Tibial artery (tissue), 4 donors: ENCODE measurements at regions not wholly inside any gene's neighbourhood (a gene's known extent, or its start where the extent isn't known, plus 50 kb on each side); places are given as distances from the start of the nearest gene placed in this dataset.

Experiments used
- DNase-seq, 2 donors: peaks; one replicate each; pipeline ENCODE4 v3.0.0-alpha.2; 2019
- H3K27ac ChIP-seq, 2 donors: fragments of 200-600 bp; sonication (generic) in 1 of 2; 1 replicate in 1 of 2; 2 replicates in 1 of 2; pipeline ENCODE4 v1.5.1; 2018 to 2019; ENCODE audit warnings: mild to moderate bottlenecking in 1 of 2
- H3K27me3 ChIP-seq, 2 donors: fragments of 200-600 bp; sonication (generic) in 1 of 2; one replicate each; pipeline versions ENCODE4 v1.5.1 to v1.6.0; 2016 to 2019
- H3K36me3 ChIP-seq, 3 donors: fragments of 200-600 bp; sonication (generic) in 2 of 3; one replicate each; pipeline ENCODE4 v1.5.1; 2016 to 2019; ENCODE audit warnings: mild to moderate bottlenecking in 2 of 3
- H3K4me1 ChIP-seq, 4 donors: fragments of 200-600 bp; sonication (generic) in 2 of 4; 1 replicate in 3 of 4; 2 replicates in 1 of 4; pipeline ENCODE4 v1.5.1; 2016 to 2019
- H3K4me3 ChIP-seq, 2 donors: fragments of 200-600 bp; sonication (generic) in 1 of 2; 1 replicate in 1 of 2; 2 replicates in 1 of 2; pipeline ENCODE4 v1.5.1; 2018 to 2019; ENCODE audit warnings: mild to moderate bottlenecking in 2 of 2
- H3K9me3 ChIP-seq, 3 donors: fragments of 200-600 bp; sonication (generic) in 1 of 3; one replicate each; pipeline ENCODE4 v1.5.1; 2016 to 2019
- CTCF ChIP-seq, 2 experiments: fragments of 200-600 bp in 1 of 2; fragments of 450-650 bp in 1 of 2; IDR thresholded peaks; one replicate each; pipeline ENCODE4 v1.5.1; 2017 to 2019; ENCODE audit warnings: antibody characterized with exemption in 2 of 2, mild to moderate bottlenecking in 1 of 2, moderate library complexity in 1 of 2
- intact Hi-C: fragments of 100-400 bp; cut with DNase I; formaldehyde crosslinking; loops from one replicate; pipeline ENCODE4 v1.15.0; 2023; ENCODE audit warnings: low total_unique reads

- no peak for TF ChIP-seq CTCF (IDR thresholded peaks at IDR 0.05)
- DNase-seq, result no peak
- Histone ChIP-seq H3K27ac (no peak overlapping the region), H3K4me1 (no peaks in the 10 kb centered on the region), H3K9me3 (peaks cover 0 to 8% (median 0%) of the 10 kb centered on the region in 3 donors), H3K36me3 (no peaks in the 10 kb centered on the region), H3K27me3 (no peaks in the 10 kb centered on the region), H3K4me3 (no peak overlapping the region)
- intact Hi-C loops, result no loop called here
These were observed 80.2 kb upstream of the SORBS2 start for GRCh38 chr4:185892165-185892564.

DNA sequence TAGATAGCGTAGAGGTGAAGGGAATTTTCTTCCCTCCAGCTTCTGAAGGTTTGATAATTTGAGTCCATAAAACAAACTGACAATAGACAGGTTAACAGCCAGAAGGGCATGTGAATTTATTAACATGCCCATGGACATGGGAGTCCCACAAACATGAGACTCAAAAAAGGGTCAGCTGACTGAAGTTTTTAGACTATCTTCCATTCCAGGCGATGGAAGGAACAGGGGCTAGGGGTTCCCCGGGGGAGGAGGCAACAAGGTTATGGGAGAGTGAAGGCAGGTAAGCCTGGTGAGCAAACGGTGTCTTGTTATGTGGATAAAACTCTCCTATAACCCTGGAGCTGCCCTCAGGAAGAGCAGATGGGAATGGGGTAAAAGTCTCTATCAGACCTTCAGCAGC, 81.5 kb upstream of the SORBS2 start:
- no peaks in the 10 kb centered on the region for H3K27me3 ChIP-seq
- no peaks in the 10 kb centered on the region for H3K4me1 ChIP-seq
- DNase-seq, result no peak
- H3K36me3 ChIP-seq, result no peaks in the 10 kb centered on the region
- intact Hi-C loops, result no loop called here
- peaks cover 0 to 3% (median 0%) of the 10 kb centered on the region in 3 donors for H3K9me3 ChIP-seq
- H3K27ac ChIP-seq, result no peak overlapping the region
- no peak overlapping the region for H3K4me3 ChIP-seq
- no peak for TF ChIP-seq CTCF (IDR thresholded peaks at IDR 0.05)

DNA sequence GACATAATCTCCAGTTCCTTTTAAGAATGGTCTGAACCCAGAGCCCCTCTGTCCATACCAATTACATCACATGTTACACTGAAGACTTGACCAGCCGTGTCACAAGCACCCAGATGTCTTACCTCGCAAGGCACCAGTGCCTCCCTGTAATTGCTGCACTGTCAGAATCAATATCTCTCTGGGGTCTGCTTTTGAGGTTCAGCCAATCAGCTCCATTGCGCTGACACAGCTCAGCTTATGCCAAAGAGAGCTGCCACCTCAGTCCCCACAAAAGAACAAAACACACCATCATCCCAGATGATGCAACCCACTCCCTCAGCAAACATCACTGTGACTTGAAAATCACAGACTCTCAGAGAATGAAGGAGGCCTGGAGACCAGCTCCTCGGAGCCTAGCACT, 82.5 kb upstream of the SORBS2 start:
- Histone ChIP-seq H3K9me3 (no peaks in the 10 kb centered on the region), H3K27me3 (no peaks in the 10 kb centered on the region), H3K27ac (no peak overlapping the region), H3K4me3 (no peak overlapping the region), H3K4me1 (no peaks in the 10 kb centered on the region), H3K36me3 (no peaks in the 10 kb centered on the region)
- intact Hi-C loops, result no loop called here
- no peak for TF ChIP-seq CTCF (IDR thresholded peaks at IDR 0.05)
- no peak for DNase-seq

DNA sequence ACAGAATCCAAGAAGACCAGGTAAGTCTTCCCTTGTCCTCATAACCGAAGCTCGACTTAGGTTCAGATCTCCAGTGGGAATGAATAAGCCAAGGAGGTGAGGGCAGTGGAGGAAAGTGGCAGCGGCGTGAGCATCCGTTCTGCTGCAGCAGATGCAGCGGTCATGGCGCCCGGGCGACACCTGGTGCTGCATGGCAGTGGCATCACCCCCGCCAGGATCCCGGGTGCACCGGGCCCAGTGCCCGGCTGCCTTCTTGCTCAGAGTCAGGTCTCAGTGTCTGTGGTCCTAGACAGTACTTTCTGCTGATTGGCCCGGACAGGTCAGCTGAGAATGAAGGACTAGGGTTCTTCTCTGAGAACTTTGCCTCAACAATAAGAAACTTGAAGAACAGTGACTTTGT, 83.4 kb upstream of the SORBS2 start:
- Histone ChIP-seq H3K4me3 (no peak overlapping the region), H3K27ac (no peak overlapping the region), H3K4me1 (no peaks in the 10 kb centered on the region), H3K27me3 (no peaks in the 10 kb centered on the region), H3K9me3 (no peaks in the 10 kb centered on the region), H3K36me3 (no peaks in the 10 kb centered on the region)
- DNase-seq, result no peak
- TF ChIP-seq CTCF (IDR thresholded peaks at IDR 0.05), result no peak
- intact Hi-C loops, result no loop called here

DNA sequence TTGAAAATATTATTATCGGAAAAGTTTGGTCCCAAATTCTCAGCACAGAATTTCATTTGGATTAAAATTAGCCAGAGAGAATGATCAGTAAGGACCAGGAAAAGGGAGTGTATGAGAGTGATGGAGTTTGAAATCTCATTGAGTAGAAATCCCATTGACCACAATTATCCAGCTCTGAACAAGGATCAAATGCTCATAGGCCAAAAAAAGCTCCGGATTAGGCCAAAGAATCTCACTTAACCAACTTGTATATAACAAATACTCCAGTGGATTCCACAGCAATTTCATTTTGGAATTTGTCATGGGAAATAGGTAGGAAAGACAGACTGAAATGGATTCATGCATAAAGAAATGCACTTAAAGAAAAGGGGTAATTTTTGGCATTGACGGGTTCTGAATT, 83.9 kb upstream of the SORBS2 start:
- intact Hi-C loops, result no loop called here
- H3K4me3 ChIP-seq, result no peak overlapping the region
- no peak for DNase-seq
- no peaks in the 10 kb centered on the region for H3K4me1 ChIP-seq
- TF ChIP-seq CTCF (IDR thresholded peaks at IDR 0.05), result no peak
- H3K27ac ChIP-seq, result no peak overlapping the region
- H3K27me3 ChIP-seq, result no peaks in the 10 kb centered on the region
- H3K36me3 ChIP-seq, result no peaks in the 10 kb centered on the region
- no peaks in the 10 kb centered on the region for H3K9me3 ChIP-seq

- Histone ChIP-seq H3K27me3 (no peaks in the 10 kb centered on the region), H3K27ac (no peak overlapping the region), H3K4me1 (no peaks in the 10 kb centered on the region), H3K4me3 (no peak overlapping the region), H3K36me3 (no peaks in the 10 kb centered on the region), H3K9me3 (no peaks in the 10 kb centered on the region)
- DNase-seq, result no peak
- intact Hi-C loops, result no loop called here
- no peak for TF ChIP-seq CTCF (IDR thresholded peaks at IDR 0.05)
These were observed 85.0 kb upstream of the SORBS2 start for GRCh38 chr4:185896817-185897488.
